Transverse colon (tissue), 4 donors: ENCODE measurements at regions not wholly inside any gene's neighbourhood (a gene's known extent, or its start where the extent isn't known, plus 50 kb on each side); places are given as distances from the start of the nearest gene placed in this dataset.

Experiments used
- EP300 ChIP-seq: sonication (generic); formaldehyde crosslinking; IDR thresholded peaks from one replicate; pipeline ENCODE4 v1.6.1; 2017; ENCODE audit warnings: antibody characterized with exemption, low read depth
- POLR2A ChIP-seq: fragments of 450-650 bp; IDR thresholded peaks from one replicate; pipeline ENCODE4 v1.6.1; 2016; ENCODE audit warnings: antibody characterized with exemption, mild to moderate bottlenecking, moderate library complexity
- POLR2AphosphoS5 ChIP-seq, 3 donors: sonication (generic); formaldehyde crosslinking; IDR thresholded peaks; one replicate each; pipeline ENCODE4 v1.6.1; 2016; ENCODE audit warnings: antibody characterized with exemption in 3 of 3
- TF ChIP-seq, protein P1 (sequence below), 5 experiments: fragments of 200-600 bp in 3 of 5; fragments of 450-650 bp in 2 of 5; sonication (generic) in 3 of 5; IDR thresholded peaks; 1 replicate in 2 of 5; 2 replicates in 3 of 5; pipeline ENCODE4 v1.5.1; 2016 to 2017; ENCODE audit warnings: antibody characterized with exemption in 5 of 5, inconsistent platforms in 3 of 5, mild to moderate bottlenecking in 2 of 5, moderate library complexity in 1 of 5

DNA sequence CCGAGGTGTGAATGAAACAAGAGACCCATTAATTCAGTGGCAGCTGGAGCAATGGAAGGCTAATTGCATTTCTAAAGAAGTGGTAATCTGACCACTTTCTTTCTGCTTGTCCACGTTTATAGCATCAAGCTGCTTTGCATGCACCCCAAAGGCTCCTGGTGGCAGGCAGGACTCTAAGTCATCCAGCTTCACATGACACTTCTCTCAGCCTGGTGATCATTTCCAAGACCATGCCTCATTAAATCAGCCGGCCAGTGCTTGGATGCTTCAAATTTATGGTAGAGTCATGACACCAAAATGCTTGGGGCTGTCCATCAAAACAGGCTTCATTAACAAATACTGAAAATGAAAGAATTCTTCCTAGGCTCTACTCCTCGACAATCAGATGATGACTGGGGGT lies 614.9 kb downstream of the DOK5 start:
- TF ChIP-seq, protein P1, sequence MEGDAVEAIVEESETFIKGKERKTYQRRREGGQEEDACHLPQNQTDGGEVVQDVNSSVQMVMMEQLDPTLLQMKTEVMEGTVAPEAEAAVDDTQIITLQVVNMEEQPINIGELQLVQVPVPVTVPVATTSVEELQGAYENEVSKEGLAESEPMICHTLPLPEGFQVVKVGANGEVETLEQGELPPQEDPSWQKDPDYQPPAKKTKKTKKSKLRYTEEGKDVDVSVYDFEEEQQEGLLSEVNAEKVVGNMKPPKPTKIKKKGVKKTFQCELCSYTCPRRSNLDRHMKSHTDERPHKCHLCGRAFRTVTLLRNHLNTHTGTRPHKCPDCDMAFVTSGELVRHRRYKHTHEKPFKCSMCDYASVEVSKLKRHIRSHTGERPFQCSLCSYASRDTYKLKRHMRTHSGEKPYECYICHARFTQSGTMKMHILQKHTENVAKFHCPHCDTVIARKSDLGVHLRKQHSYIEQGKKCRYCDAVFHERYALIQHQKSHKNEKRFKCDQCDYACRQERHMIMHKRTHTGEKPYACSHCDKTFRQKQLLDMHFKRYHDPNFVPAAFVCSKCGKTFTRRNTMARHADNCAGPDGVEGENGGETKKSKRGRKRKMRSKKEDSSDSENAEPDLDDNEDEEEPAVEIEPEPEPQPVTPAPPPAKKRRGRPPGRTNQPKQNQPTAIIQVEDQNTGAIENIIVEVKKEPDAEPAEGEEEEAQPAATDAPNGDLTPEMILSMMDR (IDR thresholded peaks at IDR 0.05): no peak
- TF ChIP-seq EP300 (no peak), POLR2AphosphoS5 (IDR thresholded peaks at IDR 0.05) (no peak), POLR2A (no peak)
